ENCODE measurements at regions not wholly inside any gene's neighbourhood (a gene's known extent, or its start where the extent isn't known, plus 50 kb on each side); places are given as distances from the start of the nearest gene placed in this dataset.
A peak's percentile ranks its signal among the peaks of the same experiment; 100 is the strongest.

GRCh38 chr10:128222332-128222849 is 96.2 kb upstream of the MKI67 start:
- Histone ChIP-seq H3K9me3 (no peaks in the 10 kb centered on the region), H3K4me3 (ENCODE audit: low read depth in 1 of 2, low read length in 1 of 2) (no peak overlapping the region), H3K27ac (peak overlapping the region; percentile 84), H3K4me1 (ENCODE audit: control insufficient read depth in 1 of 2, insufficient read depth in 1 of 2, low read depth in 1 of 2, low read length in 1 of 2) (peaks cover 31 to 36% of the 10 kb centered on the region in 2 experiments), H3K27me3 (no peaks in the 10 kb centered on the region), H3K36me3 (no peaks in the 10 kb centered on the region)
- TF ChIP-seq CTCF (IDR thresholded peaks at IDR 0.05): no peak

GRCh38 chr10:128230401-128230800 is 104.2 kb upstream of the MKI67 start:
- no peaks in the 10 kb centered on the region for H3K9me3 ChIP-seq
- no peaks in the 10 kb centered on the region for H3K36me3 ChIP-seq
- H3K4me3 ChIP-seq (ENCODE audit: low read depth in 1 of 2, low read length in 1 of 2): no peak overlapping the region
- TF ChIP-seq CTCF (IDR thresholded peaks at IDR 0.05): no peak
- peak overlapping the region; percentile 23 for H3K27ac ChIP-seq
- H3K27me3 ChIP-seq: no peaks in the 10 kb centered on the region
- peaks cover 2 to 3% of the 10 kb centered on the region in 2 experiments for H3K4me1 ChIP-seq (ENCODE audit: control insufficient read depth in 1 of 2, insufficient read depth in 1 of 2, low read depth in 1 of 2, low read length in 1 of 2)

- Histone ChIP-seq H3K4me3 (ENCODE audit: low read depth in 1 of 2, low read length in 1 of 2) (no peak overlapping the region), H3K4me1 (ENCODE audit: control insufficient read depth in 1 of 2, insufficient read depth in 1 of 2, low read depth in 1 of 2, low read length in 1 of 2) (peaks cover 2 to 3% of the 10 kb centered on the region in 2 experiments), H3K9me3 (no peaks in the 10 kb centered on the region), H3K36me3 (no peaks in the 10 kb centered on the region), H3K27me3 (no peaks in the 10 kb centered on the region), H3K27ac (no peak overlapping the region)
- no peak for TF ChIP-seq CTCF (IDR thresholded peaks at IDR 0.05)
These were observed 107.2 kb upstream of the MKI67 start for GRCh38 chr10:128233422-128233821.

GRCh38 chr10:128237710-128238109 is 111.5 kb upstream of the MKI67 start:
- Histone ChIP-seq H3K4me1 (ENCODE audit: control insufficient read depth in 1 of 2, insufficient read depth in 1 of 2, low read depth in 1 of 2, low read length in 1 of 2) (no peaks in the 10 kb centered on the region), H3K27ac (no peak overlapping the region), H3K4me3 (ENCODE audit: low read depth in 1 of 2, low read length in 1 of 2) (no peak overlapping the region), H3K36me3 (no peaks in the 10 kb centered on the region), H3K27me3 (no peaks in the 10 kb centered on the region), H3K9me3 (no peaks in the 10 kb centered on the region)
- TF ChIP-seq CTCF (IDR thresholded peaks at IDR 0.05): no peak

- TF ChIP-seq CTCF (IDR thresholded peaks at IDR 0.05): no peak
- Histone ChIP-seq H3K4me3 (ENCODE audit: low read depth in 1 of 2, low read length in 1 of 2) (no peak overlapping the region), H3K27ac (no peak overlapping the region), H3K27me3 (no peaks in the 10 kb centered on the region), H3K4me1 (ENCODE audit: control insufficient read depth in 1 of 2, insufficient read depth in 1 of 2, low read depth in 1 of 2, low read length in 1 of 2) (no peaks in the 10 kb centered on the region), H3K36me3 (no peaks in the 10 kb centered on the region), H3K9me3 (no peaks in the 10 kb centered on the region)
These were observed 114.8 kb upstream of the MKI67 start for GRCh38 chr10:128241023-128241422.

- H3K27me3 ChIP-seq: no peaks in the 10 kb centered on the region
- H3K27ac ChIP-seq: no peak overlapping the region
- no peaks in the 10 kb centered on the region for H3K4me1 ChIP-seq (ENCODE audit: control insufficient read depth in 1 of 2, insufficient read depth in 1 of 2, low read depth in 1 of 2, low read length in 1 of 2)
- H3K9me3 ChIP-seq: no peaks in the 10 kb centered on the region
- no peak overlapping the region for H3K4me3 ChIP-seq (ENCODE audit: low read depth in 1 of 2, low read length in 1 of 2)
- no peak for TF ChIP-seq CTCF (IDR thresholded peaks at IDR 0.05)
- H3K36me3 ChIP-seq: no peaks in the 10 kb centered on the region
These were observed 116.4 kb upstream of the MKI67 start for GRCh38 chr10:128242641-128243040.
